HG02943 (cell line): ENCODE measurements at regions not wholly inside any gene's neighbourhood (a gene's known extent, or its start where the extent isn't known, plus 50 kb on each side); places are given as distances from the start of the nearest gene placed in this dataset.
"Not testable (repeated sequence)": the region's sequence is repeated elsewhere in the genome, so short reads cannot be mapped to it uniquely, and the experiment has no call there.

Experiments used
- ATAC-seq: cut with Tn5 transposase; IDR thresholded peaks from one replicate; pipeline ENCODE4 v1.9.1; 2021; ENCODE audit warnings: mild to moderate bottlenecking, low read depth, moderate library complexity; ENCODE audit not compliant: unreplicated experiment

DNA sequence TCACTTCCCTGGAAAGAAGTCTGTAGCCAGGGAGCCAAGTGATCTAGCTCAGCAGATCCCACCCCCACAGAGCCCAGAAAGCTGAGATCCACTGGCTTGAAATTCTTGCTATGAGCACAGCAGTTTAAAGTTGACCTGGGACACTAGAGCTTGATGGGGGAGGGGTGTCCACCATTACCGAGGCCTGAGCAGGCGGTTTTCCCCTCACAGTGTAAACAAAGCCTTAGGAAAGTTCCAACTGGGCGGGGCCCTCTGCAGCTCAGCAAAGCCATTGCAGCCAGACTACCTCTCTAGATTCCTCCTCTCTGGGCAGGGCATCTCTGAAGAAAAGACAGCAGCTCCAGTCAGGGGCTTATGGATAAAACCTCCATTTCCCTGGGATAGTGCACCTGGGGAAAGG is 887.2 kb upstream of the LRATD1 start:
- no peak for ATAC-seq

DNA sequence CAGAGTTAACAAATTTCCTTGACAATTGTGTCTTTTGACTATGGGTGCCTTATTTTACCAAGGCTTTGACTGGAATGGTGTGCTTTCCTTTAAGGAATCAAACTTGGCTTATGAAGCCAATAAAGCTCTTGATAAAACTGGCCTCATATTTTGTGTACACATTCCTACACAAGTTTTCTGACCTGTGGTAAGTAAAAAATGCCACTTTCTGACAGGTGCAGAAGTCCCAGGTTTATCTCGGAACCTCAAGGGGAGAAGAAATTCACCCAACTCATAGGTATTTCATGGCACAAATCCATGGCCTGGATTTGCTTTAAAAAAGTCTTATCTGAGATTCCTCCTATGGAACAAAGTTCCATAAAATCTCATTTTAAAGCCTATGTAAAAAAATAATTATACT is 880.6 kb upstream of the LRATD1 start:
- ATAC-seq = no peak

DNA sequence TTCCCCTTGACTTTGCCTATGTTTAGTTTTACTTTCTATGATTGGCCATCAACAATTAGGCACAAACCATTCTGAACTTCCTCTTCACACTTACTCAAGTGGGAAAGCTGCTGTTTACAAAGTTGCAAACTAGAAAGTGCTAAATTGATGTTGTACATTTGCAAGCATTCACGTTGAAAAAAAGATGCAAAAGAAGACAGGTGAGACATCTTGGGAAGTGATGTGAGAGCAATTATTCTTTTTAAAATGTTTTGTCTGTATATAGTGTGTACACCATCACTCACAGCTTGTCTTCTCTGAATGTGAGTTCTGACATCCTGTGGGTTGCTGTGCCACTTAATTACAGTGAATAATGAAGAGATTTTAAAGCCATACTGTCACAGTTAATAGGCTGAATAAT is 874.1 kb upstream of the LRATD1 start:
- no peak for ATAC-seq

DNA sequence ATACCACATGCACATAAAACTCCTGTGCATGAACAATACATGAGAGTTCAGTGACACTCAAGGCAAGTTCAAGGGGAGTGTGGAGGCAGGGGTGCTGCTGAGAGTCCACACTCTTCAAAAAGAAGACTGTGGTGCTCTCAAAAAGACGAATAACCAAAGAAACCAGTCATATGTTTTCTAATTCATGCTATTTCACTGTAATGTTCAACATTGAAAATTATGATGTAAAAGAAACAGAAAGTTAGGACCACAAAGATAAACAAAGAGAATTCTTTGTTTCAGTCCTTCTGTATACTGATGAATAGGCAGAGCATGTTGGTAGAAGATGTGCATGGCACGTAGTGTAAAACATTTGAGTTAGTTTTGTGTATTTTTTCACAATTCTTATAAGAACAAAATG is 864.2 kb upstream of the LRATD1 start:
- no peak for ATAC-seq

DNA sequence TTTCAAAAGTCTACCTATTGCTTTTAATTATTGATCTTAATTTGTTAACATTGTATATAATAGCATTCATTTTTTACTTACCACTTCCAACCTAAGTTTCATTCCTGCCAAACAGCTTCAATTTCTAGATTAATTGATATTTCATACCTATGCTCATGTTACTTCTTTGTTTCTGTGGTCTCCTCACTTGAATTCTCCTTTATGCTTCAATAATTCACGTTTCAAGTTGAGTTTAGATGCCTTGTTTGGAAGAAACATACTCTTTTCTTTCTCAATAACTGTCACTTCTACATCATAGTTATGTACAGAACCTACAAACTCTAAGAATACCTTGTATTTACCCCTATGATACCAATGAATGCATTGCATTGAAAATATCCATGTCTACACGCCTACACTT is 862.2 kb upstream of the LRATD1 start:
- no peak for ATAC-seq

DNA sequence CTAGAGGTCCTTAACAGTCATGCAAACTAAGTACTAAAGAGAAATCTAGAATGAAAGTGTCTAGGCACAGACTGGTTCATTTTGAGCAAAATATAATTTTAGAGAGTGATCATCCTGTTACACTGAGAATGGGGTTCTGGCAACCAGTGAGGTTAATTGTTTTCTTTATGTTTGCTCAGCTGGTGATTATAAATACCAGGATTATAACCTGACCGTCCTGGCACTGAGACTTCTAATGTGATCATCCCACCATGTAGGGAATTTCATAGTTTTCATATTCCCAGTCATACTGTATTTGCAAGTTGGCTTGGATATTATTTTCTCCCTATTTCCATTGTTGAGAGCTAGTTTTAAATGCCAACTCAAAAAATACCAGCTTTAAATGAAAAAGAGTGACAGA is 852.5 kb upstream of the LRATD1 start:
- ATAC-seq = no peak

DNA sequence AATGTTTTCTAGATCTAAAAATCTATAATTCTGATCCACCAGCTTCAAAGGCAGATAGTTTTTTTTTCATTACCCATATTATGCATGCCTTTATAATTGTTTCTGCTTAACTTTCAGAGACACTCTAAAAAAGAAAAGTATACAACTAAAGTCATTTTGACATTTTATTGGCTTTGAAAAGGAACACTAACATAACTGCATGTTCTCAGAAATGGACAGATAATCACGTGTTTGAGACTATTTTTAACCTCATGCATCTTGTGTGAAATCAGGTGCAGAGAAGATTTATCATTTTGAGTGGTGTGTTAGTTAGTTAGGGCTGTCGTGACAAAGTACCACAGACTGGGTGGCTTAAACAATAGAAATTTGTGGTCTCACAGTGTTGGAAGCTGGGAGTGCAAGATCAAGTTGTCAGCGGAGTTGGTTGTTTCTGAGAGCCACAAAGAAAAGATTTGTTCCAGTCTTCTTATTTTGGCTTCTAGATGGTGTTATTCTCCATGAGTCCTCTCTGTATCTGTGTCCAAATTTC is 841.4 kb upstream of the LRATD1 start:
- no peak for ATAC-seq

DNA sequence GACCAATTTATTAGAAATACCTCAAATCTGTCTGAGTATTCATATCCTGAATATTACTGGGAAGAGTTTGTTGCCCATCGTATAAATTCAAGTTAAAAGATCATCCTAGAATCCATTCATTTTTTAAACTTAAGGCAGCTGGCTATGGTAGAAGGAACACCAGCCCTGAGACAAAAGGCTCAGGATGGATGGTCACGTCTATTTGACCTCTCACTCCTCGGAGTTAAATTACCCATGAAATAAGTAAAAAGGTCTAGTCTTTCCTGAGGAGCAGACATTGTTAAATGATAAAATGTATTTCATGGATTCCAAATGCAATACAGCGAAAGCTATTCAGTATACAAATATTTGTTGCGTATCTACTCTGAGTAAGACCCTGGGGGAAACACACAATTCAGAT is 826.0 kb upstream of the LRATD1 start:
- ATAC-seq = no peak

DNA sequence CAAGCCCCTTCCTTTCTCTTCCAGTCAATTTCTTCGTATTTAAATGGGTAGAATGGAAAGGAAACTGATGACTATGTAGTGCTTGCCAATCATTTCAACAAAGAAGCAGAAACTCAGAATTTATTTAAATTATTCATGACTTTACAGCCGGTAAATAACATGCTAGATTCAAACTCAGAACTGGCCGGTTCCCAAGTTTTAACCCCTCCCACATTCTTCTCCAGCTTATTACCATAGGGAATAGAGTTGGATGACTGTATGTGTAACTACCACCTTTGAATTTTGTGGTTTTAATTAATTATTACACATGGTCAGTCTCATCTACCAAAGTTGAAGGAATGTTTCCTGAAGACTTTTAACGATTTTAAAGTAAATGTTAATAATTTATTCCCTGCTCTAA is 819.3 kb upstream of the LRATD1 start:
- no peak for ATAC-seq

DNA sequence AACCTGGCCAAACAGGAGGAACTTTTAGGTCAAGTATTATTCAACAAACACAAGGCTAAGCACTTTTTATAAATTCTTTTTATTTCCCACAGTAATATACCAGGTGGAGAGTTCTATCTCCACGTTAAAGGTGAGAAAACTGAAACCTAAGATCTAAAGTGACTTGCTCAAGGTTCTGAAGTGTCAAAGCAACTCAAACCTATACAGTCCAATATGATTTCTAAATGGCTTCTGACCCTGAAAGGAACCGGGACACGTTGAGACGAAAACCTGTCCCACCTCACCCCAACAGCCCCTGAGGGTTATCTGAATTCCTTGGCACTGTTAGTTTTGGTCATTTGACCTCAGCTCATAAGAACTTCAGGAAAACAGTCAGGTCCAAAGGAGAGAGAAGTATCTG is 814.5 kb upstream of the LRATD1 start:
- ATAC-seq = no peak

DNA sequence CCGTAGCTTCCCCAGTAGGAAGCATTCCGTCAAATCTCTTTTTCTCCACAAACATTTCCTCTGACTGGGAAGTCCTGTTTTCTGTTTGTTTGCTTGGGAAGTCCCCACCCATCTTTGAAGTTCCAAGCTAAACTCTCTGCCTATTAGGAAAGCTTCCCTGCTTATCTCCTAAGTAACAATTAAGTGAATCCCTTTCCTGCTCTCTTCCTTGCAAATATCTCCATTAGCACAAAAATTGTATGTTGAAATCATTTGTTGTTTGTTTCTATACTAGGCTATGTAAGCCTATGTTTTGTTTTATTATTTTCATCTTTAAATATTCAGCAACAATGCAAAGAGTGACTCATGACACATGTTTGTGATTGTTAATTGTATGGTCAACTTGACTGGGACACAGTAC is 812.6 kb upstream of the LRATD1 start:
- no peak for ATAC-seq

DNA sequence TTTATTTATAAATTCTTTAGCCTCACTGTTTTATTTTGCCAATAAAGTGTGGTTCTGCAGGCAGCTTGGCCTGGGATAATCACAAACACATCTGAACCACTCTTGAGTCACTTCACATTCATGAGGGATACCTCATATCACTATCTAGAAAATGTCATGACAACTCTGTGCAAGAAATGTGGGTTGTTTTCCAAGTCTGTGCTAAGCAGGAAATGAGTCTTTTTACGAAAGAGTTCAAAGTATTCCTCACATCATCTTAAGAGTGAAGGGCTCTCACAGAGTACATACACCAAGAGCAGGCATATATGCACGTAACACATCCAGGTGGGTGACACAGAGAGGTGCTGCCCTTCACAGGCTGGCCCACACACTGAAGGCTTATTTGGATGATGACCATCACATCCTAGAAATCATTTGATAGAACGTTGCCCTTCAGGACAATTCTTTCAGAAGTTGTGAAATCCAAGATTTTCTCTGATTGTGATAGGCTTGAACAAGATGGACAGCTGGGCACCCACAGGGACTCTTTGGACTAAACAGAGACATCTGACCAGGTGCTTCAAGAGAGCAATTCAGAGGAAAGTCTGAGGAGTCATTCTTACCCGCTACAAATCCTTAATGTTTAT is 811.1 kb upstream of the LRATD1 start:
- no peak for ATAC-seq

DNA sequence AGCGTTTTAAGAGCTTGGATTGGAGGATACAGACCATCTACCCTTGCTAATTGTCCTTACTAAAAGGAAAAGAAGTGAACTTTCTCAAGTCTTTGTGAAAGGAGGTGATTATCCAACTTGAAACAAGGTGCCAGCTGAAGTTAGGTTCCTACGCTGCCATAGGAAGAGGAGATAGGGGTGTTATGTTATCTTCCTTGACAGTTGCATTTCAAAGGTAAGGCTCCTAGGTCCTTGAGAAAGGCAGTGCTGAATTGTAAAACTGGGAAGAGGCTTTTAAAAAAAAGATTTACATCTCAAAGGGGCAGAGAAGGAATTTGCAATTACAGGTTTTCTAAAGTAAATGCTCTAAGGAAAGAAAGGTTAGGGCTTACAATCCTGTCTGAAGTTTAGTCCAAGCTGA is 810.2 kb upstream of the LRATD1 start:
- no peak for ATAC-seq

DNA sequence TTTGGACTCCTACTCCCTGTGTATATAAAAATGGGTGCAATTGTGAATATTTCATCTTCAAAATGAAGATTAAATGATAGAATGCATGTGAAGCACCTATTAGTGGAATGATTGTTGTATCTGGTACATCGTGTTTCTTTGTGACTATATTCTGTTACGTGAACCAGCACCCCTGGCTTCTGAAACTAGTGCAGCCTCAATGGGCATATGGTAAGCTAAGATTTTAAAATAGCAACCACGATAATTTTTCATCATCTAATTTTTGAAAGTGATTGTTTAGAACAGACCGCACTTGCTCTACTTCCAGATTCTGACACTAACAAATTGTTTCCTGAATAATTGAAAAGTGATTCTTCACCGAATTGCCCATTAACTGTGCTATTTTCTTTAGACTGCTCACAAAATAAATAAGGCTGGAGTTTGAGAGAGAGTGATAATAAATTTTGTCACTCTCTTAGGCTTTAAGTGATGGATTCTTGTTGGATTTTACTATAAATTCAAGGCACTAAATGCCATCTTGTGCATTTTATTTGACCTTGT is 806.1 kb upstream of the LRATD1 start:
- no peak for ATAC-seq

DNA sequence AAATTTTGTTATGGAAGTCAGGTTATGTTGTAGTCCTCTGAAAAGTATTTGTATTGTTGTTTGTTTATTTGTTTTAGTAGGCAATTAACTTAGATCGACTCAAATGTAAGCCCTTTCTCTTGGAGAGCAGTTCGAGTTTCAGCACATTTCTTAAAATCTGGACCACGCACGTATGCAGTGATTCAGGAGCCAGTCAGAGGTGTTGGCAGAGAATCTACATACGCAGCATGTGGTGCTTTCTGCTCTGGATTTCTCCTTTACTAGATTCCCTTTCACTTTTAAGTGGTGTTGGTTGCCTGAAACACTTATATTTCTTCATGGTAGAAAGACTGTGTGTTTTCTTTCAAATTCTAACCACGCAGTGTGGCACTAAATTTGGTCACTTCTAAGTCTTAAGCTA is 773.9 kb upstream of the LRATD1 start:
- ATAC-seq = no peak

DNA sequence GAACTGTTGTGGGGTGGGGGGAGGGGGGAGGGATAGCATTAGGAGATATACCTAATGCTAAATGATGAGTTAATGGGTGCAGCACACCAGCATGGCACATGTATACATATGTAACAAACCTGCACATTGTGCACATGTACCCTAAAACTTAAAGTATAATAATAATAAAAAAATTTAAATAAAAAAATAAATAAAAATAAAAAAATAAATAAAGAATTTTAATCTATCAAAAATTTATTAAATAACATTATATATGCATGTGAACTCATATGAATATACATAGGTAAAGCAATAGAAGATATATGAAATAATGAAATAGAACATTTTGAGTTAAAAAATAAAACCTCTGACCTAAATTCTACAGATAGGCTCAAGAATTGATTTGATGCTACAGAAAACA is 764.2 kb upstream of the LRATD1 start:
- not testable (repeated sequence) for ATAC-seq

DNA sequence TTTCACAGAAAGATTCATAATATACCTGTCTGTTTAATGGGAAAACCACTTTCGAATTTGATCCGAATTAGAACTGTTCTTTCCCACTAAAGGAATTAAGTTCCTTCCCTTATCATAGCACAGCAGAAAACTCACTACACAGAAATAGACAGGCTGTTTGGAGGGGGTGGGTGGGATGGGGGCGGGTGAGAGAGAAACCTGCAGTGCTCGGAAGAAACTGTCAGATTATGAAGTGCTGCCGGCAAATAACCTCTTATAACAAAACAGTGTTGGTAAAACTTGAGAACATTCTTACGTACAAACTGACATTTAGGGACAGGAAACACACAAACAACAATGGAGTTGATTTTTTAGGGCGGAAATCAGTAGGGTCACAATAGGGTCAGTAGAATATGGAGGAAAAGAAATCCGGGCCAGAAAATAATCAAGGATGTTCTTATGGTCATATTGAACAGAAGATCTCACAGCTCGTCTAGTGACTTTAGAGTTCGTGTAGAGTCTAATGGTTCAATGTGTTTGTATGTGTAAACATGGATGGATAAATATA is 756.0 kb upstream of the LRATD1 start:
- no peak for ATAC-seq

DNA sequence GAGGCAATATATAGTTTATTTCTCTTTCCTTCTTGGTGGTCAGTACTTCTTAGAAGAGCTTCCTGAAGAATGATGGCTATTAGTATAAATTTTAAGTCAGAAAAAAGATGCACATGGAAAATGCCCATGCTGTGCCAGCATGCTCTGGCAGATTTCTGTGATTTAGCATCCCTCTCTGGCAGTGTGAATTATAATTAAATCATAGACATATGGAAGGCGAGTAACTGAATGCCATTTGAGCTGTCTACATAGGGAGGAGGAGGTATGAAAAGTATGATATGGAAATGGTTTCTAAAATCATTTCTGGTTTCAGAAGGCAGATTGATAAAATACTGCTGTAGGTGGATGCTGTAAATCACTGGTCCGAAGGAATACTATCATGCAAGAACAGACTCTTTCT is 754.9 kb upstream of the LRATD1 start:
- no peak for ATAC-seq

DNA sequence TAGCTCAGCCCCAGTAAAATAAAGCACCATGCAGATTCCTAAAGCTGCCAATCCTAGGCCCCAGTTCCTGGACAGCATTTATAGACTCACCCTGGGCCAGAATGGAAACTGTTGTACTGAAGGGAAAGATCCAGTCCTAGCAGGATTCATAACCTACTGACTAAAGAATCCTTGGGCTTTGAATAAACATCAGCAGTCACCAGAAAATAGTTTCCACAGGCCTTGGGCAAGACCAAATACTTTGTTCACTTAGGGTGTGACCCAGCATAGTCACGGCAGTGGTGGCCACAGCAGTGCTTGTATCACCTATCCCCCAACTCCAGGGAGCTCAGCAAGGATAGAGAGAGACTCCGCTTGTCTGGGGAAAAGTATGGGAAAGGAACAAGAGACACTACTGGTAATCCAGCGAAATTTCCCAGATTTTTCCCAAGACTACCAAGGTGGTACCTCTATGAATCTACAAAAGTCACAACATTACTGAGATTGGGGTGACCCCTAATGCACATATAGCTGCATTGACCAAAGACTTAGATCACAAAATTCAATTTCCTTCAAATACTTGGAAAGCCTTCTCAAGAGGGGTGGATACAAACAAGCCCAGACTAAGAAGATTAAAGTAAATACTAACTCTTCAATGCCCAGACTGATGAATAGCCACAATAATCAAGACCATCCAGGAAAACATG is 748.1 kb upstream of the LRATD1 start:
- ATAC-seq = no peak

DNA sequence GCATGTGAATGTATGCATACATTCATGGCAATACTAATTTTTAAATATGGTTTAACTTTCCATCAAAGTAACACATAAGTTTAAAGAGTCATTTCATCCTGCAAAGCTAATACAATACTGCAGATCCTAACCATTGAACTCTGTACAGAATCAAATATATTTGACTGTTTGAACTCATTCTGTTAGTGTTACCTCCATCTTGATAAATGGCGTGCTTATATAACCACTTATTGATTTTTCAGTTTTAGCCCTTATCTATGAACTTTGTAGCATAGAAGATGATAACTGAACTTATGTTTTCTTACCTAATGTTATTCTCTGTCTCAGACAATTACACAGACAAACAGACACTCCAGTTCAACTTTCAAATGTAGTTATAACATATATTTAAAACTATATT is 731.0 kb upstream of the LRATD1 start:
- ATAC-seq = no peak

DNA sequence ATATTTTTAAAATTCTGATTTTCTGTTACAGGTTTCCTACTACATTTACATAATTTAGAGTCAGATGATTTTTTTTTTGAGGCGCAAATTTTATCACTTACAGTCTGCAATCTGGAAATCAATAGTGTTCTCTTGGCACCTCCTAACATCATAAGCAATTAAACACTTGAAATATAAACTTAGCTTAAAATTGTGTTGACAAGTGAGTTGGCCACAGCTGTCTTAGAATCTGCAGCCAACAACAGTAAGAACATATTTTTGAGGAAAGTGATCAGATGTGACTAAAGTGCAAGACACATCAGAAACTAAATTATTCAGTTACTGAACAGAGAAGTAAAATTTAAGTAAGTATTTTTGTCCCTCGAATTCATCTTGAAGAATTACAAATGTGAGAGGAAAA is 726.7 kb upstream of the LRATD1 start:
- no peak for ATAC-seq

DNA sequence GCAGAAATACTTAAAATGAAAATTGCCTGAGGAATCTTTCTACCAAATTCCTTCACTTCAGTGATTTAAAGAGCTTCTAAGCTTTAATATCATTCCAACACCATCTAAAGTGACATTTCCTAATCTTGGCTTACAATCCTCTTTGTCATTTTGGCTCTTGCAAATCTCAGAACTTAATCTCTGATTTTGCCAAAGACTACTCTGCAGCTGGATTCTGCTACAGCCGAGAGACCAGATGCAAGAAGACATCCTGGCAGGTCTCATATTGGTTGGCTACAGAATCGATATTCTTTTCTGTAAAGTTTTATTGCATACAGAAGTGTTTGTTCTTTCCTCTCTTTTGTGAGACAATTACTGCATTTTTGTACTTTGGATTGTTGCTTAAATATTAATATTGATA is 716.5 kb upstream of the LRATD1 start:
- ATAC-seq = no peak
